Fibroblast of peridontal ligament (primary cell): ENCODE measurements at regions not wholly inside any gene's neighbourhood (a gene's known extent, or its start where the extent isn't known, plus 50 kb on each side); places are given as distances from the start of the nearest gene placed in this dataset.

Experiments used
- DNase-seq: peaks from one replicate; pipeline ENCODE4 v3.0.0-alpha.2; 2010; ENCODE audit errors: extremely low read depth

- DNase-seq: no peak
Measured at GRCh38 chr12:4969405-4969804, 59.7 kb downstream of the KCNA1 start.

- no peak for DNase-seq
Measured at GRCh38 chr12:4974217-4974616, 64.5 kb downstream of the KCNA1 start.

DNA sequence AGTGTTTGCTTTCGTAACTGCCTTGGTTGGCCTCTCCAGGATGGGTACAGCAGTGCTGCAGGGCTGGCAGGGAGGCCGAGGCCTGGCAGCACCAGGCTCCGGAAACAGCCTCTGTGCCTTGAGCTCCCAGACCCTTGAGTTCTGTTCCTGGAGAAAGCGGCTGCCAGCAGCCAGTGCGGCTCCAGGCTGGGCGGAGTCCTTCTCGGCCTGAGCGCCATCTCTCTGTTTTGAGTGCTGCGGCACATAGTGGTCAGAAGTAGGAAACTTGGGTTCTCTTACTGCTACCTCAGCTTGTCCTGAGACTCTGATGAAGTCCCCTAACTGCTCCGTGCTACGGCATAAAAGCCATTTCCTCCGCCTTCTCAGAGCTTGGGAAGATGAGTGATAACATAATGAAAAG lies 65.9 kb downstream of the KCNA1 start:
- DNase-seq: no peak

GRCh38 chr12:4977102-4977501 lies 66.6 kb upstream of the KCNA5 start:
- DNase-seq: no peak

DNA sequence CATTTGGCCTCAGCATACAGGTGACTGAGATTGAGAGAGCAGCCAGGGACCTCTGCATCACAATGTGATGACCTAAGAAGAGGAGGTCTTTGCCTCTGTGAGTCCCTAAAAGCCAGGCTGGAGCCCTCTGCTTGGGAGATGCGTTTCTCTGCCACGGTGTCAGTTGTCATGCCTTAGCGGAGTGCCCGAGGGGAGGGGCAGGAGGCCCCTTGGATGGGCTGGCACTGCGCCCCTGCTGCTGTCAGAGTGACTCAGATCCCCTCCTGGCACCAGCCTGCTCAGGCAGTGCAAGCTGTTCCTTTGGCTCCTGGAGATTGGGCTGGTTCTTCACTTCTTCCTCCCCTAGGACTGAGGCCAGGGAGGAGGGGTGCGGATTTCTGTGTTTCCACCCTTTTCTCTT lies 64.9 kb upstream of the KCNA5 start:
- DNase-seq: no peak

- no peak for DNase-seq
Measured at GRCh38 chr12:4979737-4980136, 63.9 kb upstream of the KCNA5 start.

DNA sequence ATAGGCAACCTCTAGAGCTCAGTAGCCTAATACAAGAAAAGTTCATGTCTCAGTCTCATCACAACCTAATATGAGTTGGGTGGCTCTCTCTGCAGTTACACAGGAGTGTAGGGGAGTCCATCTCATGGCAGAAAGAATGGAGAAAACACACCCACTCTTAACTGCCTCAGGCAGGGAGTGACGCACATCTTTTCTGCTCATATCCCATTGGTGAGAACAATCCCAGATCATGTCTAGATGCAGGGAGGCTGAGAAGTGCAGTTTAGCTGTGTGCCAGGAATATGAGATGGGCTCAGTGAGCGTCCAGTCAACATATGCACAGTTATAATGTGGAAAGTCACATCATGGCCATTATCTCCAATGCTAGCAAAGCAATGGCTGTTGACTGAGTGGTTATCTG lies 59.3 kb upstream of the KCNA5 start:
- DNase-seq: no peak

DNA sequence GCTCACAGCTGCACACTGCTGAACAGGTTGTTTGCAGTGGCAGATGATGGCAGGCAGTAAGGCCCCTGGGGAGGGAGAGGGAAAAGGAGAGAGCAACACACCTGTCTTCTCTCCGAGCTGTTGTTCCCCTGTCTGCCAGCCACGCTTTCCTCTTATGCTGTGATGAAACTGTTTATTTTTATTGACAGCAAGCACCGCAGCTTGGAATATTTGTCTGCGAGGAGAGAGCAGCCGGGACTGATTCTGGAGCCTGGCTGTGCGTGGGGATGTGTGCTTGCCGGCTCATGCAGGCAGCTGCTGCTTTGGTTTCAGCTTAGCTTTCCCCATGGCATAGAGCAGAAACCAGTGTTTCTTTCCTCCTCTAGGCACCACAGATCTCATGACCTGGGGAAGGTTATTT lies 58.7 kb upstream of the KCNA5 start:
- no peak for DNase-seq

DNA sequence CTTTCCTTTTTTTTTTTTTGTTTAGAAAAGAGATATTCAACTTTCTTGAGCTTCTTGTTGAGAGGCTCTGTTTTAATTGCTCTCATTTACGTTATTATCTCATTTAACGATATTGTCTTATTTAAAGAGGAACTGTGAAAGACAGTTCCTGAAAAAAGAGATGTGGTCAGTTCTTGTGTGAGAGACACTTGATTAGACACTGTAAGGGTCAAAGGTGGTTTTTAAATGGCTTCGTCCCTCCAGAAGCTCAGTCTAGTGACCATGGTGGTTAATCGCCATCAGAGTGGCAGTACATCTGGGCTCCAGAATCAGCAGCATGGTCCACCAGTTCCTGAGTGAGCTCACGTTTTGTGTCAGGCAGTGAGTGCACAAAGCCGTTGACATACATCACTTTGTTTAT lies 57.9 kb upstream of the KCNA5 start:
- no peak for DNase-seq

- DNase-seq: no peak
Measured at GRCh38 chr12:4987076-4988046, 56.3 kb upstream of the KCNA5 start.

GRCh38 chr12:4991373-4991772 lies 52.3 kb upstream of the KCNA5 start:
- no peak for DNase-seq

DNA sequence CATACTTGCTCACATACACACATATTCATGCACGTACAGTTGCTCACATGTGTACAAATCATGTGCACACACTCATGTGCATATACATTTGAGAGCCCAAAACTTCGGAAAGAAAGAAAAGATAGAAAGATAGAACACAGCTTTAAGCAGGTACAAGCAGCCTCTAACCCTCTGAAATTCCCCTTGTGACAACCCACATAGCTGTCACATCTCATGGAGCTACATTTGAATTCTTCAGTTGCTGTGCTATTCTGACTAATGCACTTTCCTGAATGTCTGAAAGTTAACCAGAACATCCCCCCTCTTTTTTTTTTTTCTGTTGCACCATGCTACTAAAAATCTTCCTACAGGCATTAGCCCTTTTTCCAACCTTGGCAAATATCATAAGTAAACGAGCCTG lies 51.9 kb upstream of the KCNA5 start:
- no peak for DNase-seq

- DNase-seq: peak; percentile 56
Measured at GRCh38 chr12:4992871-4993270, 50.8 kb upstream of the KCNA5 start.
